ENCODE measurements at regions not wholly inside any gene's neighbourhood (a gene's known extent, or its start where the extent isn't known, plus 50 kb on each side); places are given as distances from the start of the nearest gene placed in this dataset.

DNA sequence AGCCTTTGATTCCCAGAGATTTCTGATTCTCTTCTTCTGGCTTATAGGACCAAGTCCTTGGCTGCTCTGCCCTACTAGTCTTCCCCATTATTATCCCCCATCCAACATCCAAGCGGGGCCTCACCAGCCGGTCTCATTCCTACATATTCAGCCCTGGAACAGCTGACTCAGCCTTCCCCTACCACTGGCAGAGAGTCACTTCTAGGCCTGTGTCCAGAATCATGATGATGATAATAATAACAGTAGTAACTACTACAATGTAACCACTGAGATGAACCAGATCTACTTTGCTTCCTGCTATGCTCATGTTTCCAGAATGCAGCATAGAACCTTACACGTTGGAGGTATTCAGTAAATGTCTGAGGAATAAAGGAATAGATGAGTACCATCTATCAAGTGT, 295.2 kb downstream of the SRBD1 start:
- Histone ChIP-seq H3K36me3 (replicated peaks in 1 of 2; ENCODE audit: insufficient read depth in 1 of 2, low read depth in 2 of 2) (no peaks in the 10 kb centered on the region), H3K4me1 (peaks cover 8% of the 10 kb centered on the region), H3K27ac (no peak overlapping the region), H3K9me3 (no peaks in the 10 kb centered on the region), H3K27me3 (no peaks in the 10 kb centered on the region), H3K4me3 (no peak overlapping the region)
- no peak for ATAC-seq
- DNase-seq = no peak
- intact Hi-C loops (cut with DNase I) = no loop called here
- 73 to 83% methylated on average over 3 of the region's 3 CpGs for WGBS, 2 donors
- no peak for TF ChIP-seq POLR2A (IDR thresholded peaks at IDR 0.05)
- TF ChIP-seq, protein P1, sequence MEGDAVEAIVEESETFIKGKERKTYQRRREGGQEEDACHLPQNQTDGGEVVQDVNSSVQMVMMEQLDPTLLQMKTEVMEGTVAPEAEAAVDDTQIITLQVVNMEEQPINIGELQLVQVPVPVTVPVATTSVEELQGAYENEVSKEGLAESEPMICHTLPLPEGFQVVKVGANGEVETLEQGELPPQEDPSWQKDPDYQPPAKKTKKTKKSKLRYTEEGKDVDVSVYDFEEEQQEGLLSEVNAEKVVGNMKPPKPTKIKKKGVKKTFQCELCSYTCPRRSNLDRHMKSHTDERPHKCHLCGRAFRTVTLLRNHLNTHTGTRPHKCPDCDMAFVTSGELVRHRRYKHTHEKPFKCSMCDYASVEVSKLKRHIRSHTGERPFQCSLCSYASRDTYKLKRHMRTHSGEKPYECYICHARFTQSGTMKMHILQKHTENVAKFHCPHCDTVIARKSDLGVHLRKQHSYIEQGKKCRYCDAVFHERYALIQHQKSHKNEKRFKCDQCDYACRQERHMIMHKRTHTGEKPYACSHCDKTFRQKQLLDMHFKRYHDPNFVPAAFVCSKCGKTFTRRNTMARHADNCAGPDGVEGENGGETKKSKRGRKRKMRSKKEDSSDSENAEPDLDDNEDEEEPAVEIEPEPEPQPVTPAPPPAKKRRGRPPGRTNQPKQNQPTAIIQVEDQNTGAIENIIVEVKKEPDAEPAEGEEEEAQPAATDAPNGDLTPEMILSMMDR (IDR thresholded peaks at IDR 0.05) = no peak

DNA sequence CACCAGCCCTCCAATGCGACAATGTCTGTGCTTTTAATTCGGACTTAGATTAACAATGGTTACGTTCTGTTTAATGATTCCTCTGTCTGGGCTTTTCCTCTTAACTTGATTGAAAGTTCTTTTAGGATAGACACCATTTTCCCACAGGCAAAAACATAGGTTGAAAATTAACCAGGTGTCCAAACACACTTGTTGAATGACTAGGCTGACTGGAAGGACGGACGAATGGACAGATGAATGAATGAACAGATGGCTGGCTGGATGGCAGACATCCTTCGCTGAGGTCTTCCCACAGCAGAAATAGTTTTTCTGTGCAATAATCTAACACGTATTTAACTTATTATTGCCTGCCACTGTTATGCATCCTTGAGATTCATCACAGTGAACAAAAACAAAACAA, 298.8 kb downstream of the SRBD1 start:
- Histone ChIP-seq H3K4me1 (peaks cover 8% of the 10 kb centered on the region), H3K27ac (no peak overlapping the region), H3K36me3 (replicated peaks in 1 of 2; ENCODE audit: insufficient read depth in 1 of 2, low read depth in 2 of 2) (no peaks in the 10 kb centered on the region), H3K27me3 (no peaks in the 10 kb centered on the region), H3K9me3 (no peaks in the 10 kb centered on the region), H3K4me3 (no peak overlapping the region)
- DNase-seq (no peak), ATAC-seq (no peak)
- no peak for TF ChIP-seq POLR2A (IDR thresholded peaks at IDR 0.05)
- TF ChIP-seq, protein P1 (IDR thresholded peaks at IDR 0.05) = no peak
- WGBS, 2 donors = 25 to 43% methylated on average over 7 of the region's 7 CpGs
- intact Hi-C loops (cut with DNase I) = no loop called here

DNA sequence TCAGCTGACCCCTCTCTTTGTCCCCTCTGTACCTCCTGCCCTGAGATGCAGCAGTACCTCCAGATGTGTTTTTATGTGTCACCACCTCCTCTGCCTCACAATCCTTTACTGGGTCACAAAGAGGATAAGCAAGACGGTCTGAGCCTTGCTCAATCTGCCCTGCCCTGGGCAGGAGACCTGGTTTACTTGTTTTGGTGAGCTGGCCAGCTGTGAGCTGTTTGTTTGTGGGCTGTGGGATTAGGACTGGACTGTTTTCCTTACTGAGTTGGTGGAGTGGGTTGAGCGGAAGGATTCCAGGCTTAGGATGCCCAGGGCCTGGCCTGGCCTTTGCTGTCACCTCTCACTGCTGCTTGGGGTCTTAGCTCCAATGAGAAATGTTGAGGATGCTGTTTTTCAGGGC, 299.5 kb downstream of the SRBD1 start:
- ATAC-seq (no peak), DNase-seq (no peak)
- intact Hi-C loops (cut with DNase I) = no loop called here
- H3K9me3 ChIP-seq = no peaks in the 10 kb centered on the region
- WGBS, 2 donors = 50 to 71% methylated on average over 2 of the region's 2 CpGs
- TF ChIP-seq, protein P1 (IDR thresholded peaks at IDR 0.05) = no peak
- TF ChIP-seq POLR2A (IDR thresholded peaks at IDR 0.05) = no peak
- no peak overlapping the region for H3K4me3 ChIP-seq
- no peaks in the 10 kb centered on the region for H3K27me3 ChIP-seq
- no peak overlapping the region for H3K27ac ChIP-seq
- H3K36me3 ChIP-seq (replicated peaks in 1 of 2; ENCODE audit: insufficient read depth in 1 of 2, low read depth in 2 of 2) = no peaks in the 10 kb centered on the region
- H3K4me1 ChIP-seq = peaks cover 8% of the 10 kb centered on the region

DNA sequence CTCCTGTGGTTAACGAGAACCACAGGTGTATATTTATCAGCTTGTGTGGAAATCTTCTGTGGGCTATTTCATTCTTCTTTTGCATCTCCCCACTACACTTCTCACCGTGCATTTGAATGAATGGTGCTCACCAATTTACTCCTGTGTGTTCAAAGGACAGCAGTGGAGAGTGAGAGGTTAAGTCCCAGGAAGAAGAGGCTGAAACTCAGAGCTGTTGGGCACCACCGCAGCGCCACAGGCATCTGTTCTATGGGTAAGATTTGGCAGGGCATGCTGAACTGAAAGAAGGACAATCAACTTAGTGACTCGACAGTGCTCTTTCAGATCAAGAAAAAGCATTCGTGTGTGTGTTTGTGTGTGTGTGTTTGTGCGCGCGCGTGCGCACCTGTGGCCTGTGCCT, 297.9 kb upstream of the SIX2 start:
- Histone ChIP-seq H3K27ac (no peak overlapping the region), H3K4me1 (peaks cover 5% of the 10 kb centered on the region), H3K9me3 (no peaks in the 10 kb centered on the region), H3K4me3 (no peak overlapping the region), H3K36me3 (replicated peaks in 1 of 2; ENCODE audit: insufficient read depth in 1 of 2, low read depth in 2 of 2) (no peaks in the 10 kb centered on the region), H3K27me3 (no peaks in the 10 kb centered on the region)
- no peak for ATAC-seq
- no peak for TF ChIP-seq POLR2A (IDR thresholded peaks at IDR 0.05)
- TF ChIP-seq, protein P1 (IDR thresholded peaks at IDR 0.05) = no peak
- 91 to 92% methylated on average over 11 of the region's 11 CpGs for WGBS, 2 donors
- no peak for DNase-seq
- intact Hi-C loops (cut with DNase I) = no loop called here

DNA sequence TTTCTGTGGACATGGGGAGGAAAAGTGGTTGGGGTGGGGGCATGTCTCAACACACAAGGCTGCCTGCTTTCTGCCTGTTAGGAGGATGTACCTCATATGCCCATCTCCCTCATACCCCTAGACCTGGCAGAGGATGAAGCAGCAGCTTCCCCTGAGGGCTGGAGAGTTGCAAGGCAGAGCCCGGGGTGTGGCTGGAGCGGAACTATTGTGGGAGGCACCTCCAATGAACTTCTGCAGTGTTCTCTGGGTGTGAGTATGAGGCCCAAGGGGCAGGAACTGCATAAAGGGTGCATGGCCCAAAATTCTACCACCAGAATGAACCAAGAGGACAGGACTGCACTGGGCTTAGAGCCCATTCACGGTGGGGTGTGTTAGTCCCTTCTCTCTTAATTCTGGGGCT, 296.3 kb upstream of the SIX2 start:
- TF ChIP-seq, protein P1 (IDR thresholded peaks at IDR 0.05) = no peak
- no peak for TF ChIP-seq POLR2A (IDR thresholded peaks at IDR 0.05)
- ATAC-seq (no peak), DNase-seq (no peak)
- H3K4me3 ChIP-seq = no peak overlapping the region
- H3K9me3 ChIP-seq = no peaks in the 10 kb centered on the region
- intact Hi-C loops (cut with DNase I) = no loop called here
- no peaks in the 10 kb centered on the region for H3K36me3 ChIP-seq (replicated peaks in 1 of 2; ENCODE audit: insufficient read depth in 1 of 2, low read depth in 2 of 2)
- H3K27ac ChIP-seq = no peak overlapping the region
- 54 to 100% methylated on average over 3 of the region's 3 CpGs for WGBS, 2 donors
- H3K4me1 ChIP-seq = no peaks in the 10 kb centered on the region
- no peaks in the 10 kb centered on the region for H3K27me3 ChIP-seq

Data from body of pancreas (tissue), 4 donors.